ENCODE measurements at regions not wholly inside any gene's neighbourhood (a gene's known extent, or its start where the extent isn't known, plus 50 kb on each side); places are given as distances from the start of the nearest gene placed in this dataset.

GRCh38 chr5:2657151-2657550 is 94.3 kb downstream of the IRX2 start:
- no peak for DNase-seq

GRCh38 chr5:2656206-2656605 is 95.3 kb downstream of the IRX2 start:
- no peak for DNase-seq

GRCh38 chr5:2653991-2654390 is 97.5 kb downstream of the IRX2 start:
- DNase-seq = no peak

- DNase-seq = no peak
Observed at GRCh38 chr5:2651116-2651515, 100.4 kb downstream of the IRX2 start.

GRCh38 chr5:2642684-2643345 is 108.7 kb downstream of the IRX2 start:
- DNase-seq = peak; percentile 9 to 65 (median 14)

- no peak for DNase-seq
Observed at GRCh38 chr5:2640717-2641116, 110.8 kb downstream of the IRX2 start.

GRCh38 chr5:2639425-2639824 is 112.1 kb downstream of the IRX2 start:
- no peak for DNase-seq

- no peak for DNase-seq
Observed at GRCh38 chr5:2634399-2635176, 116.9 kb downstream of the IRX2 start.

GRCh38 chr5:2633992-2634391 is 117.5 kb downstream of the IRX2 start:
- DNase-seq = no peak

GRCh38 chr5:2631758-2632157 is 119.7 kb downstream of the IRX2 start:
- DNase-seq = no peak

GRCh38 chr5:2629045-2629444 is 122.4 kb downstream of the IRX2 start:
- DNase-seq = no peak

GRCh38 chr5:2627867-2628266 is 123.6 kb downstream of the IRX2 start:
- no peak for DNase-seq

- no peak for DNase-seq
Observed at GRCh38 chr5:2626572-2626971, 124.9 kb downstream of the IRX2 start.

GRCh38 chr5:2622866-2623265 is 128.6 kb downstream of the IRX2 start:
- DNase-seq = no peak

GRCh38 chr5:2621631-2622030 is 129.8 kb downstream of the IRX2 start:
- no peak for DNase-seq

GRCh38 chr5:2619216-2619615 is 132.3 kb downstream of the IRX2 start:
- DNase-seq = no peak

- DNase-seq = no peak
Observed at GRCh38 chr5:2617461-2617860, 134.0 kb downstream of the IRX2 start.

GRCh38 chr5:2615917-2616316 is 135.6 kb downstream of the IRX2 start:
- no peak for DNase-seq

GRCh38 chr5:2614571-2614970 is 136.9 kb downstream of the IRX2 start:
- no peak for DNase-seq

- DNase-seq = no peak
Observed at GRCh38 chr5:2611659-2612058, 139.8 kb downstream of the IRX2 start.

GRCh38 chr5:2610986-2611385 is 140.5 kb downstream of the IRX2 start:
- DNase-seq = no peak

GRCh38 chr5:2608391-2608790 is 143.1 kb downstream of the IRX2 start:
- no peak for DNase-seq

- DNase-seq = no peak
Observed at GRCh38 chr5:2607598-2607997, 143.9 kb downstream of the IRX2 start.

GRCh38 chr5:2603272-2603575 is 148.3 kb downstream of the IRX2 start:
- DNase-seq = no peak

All from NCI-H1417 (cell line).